ENCODE measurements at regions not wholly inside any gene's neighbourhood (a gene's known extent, or its start where the extent isn't known, plus 50 kb on each side); places are given as distances from the start of the nearest gene placed in this dataset.

GRCh38 chr1:217214551-217214950 lies 416.3 kb downstream of the GPATCH2 start:
- 94% methylated on average over 2 of the region's 3 CpGs for WGBS, 2 experiments (ENCODE audit: insufficient coverage in 2 of 2)

GRCh38 chr1:217211486-217211885 lies 419.4 kb downstream of the GPATCH2 start:
- no peak overlapping the region for H3K27ac ChIP-seq (ENCODE audit: low read depth, low read length, severe bottlenecking)
- no peaks in the 10 kb centered on the region for H3K9me3 ChIP-seq (ENCODE audit: control insufficient read depth, low read length)
- no peak overlapping the region for H3K4me3 ChIP-seq (ENCODE audit: extremely low read depth, insufficient read depth, low read length, poor library complexity, severe bottlenecking)
- no peaks in the 10 kb centered on the region for H3K36me3 ChIP-seq (ENCODE audit: control insufficient read depth, insufficient read depth, low read length)
- no peaks in the 10 kb centered on the region for H3K4me1 ChIP-seq (ENCODE audit: control insufficient read depth, insufficient read depth, low read length, poor library complexity, severe bottlenecking)
- 100% methylated on average over 1 to 2 of the region's 3 CpGs for WGBS, 2 experiments (ENCODE audit: insufficient coverage in 2 of 2)

More at GRCh38 chr1:217214551-217214950, 416.3 kb downstream of the GPATCH2 start:
- Histone ChIP-seq H3K27ac (ENCODE audit: low read depth, low read length, severe bottlenecking) (no peak overlapping the region), H3K9me3 (ENCODE audit: control insufficient read depth, low read length) (no peaks in the 10 kb centered on the region), H3K4me3 (ENCODE audit: extremely low read depth, insufficient read depth, low read length, poor library complexity, severe bottlenecking) (no peak overlapping the region), H3K4me1 (ENCODE audit: control insufficient read depth, insufficient read depth, low read length, poor library complexity, severe bottlenecking) (no peaks in the 10 kb centered on the region), H3K36me3 (ENCODE audit: control insufficient read depth, insufficient read depth, low read length) (no peaks in the 10 kb centered on the region)

GRCh38 chr1:217205578-217205977 lies 425.3 kb downstream of the GPATCH2 start:
- H3K4me1 ChIP-seq (ENCODE audit: control insufficient read depth, insufficient read depth, low read length, poor library complexity, severe bottlenecking), result no peaks in the 10 kb centered on the region
- WGBS, 2 experiments (ENCODE audit: insufficient coverage in 2 of 2), result 85 to 88% methylated on average over 4 of the region's 4 CpGs
- no peaks in the 10 kb centered on the region for H3K36me3 ChIP-seq (ENCODE audit: control insufficient read depth, insufficient read depth, low read length)
- H3K4me3 ChIP-seq (ENCODE audit: extremely low read depth, insufficient read depth, low read length, poor library complexity, severe bottlenecking), result no peak overlapping the region
- H3K9me3 ChIP-seq (ENCODE audit: control insufficient read depth, low read length), result no peaks in the 10 kb centered on the region
- H3K27ac ChIP-seq (ENCODE audit: low read depth, low read length, severe bottlenecking), result no peak overlapping the region

GRCh38 chr1:217196616-217197015 lies 434.3 kb downstream of the GPATCH2 start:
- Histone ChIP-seq H3K36me3 (ENCODE audit: control insufficient read depth, insufficient read depth, low read length) (no peaks in the 10 kb centered on the region), H3K4me3 (ENCODE audit: extremely low read depth, insufficient read depth, low read length, poor library complexity, severe bottlenecking) (no peak overlapping the region), H3K4me1 (ENCODE audit: control insufficient read depth, insufficient read depth, low read length, poor library complexity, severe bottlenecking) (no peaks in the 10 kb centered on the region), H3K9me3 (ENCODE audit: control insufficient read depth, low read length) (no peaks in the 10 kb centered on the region), H3K27ac (ENCODE audit: low read depth, low read length, severe bottlenecking) (no peak overlapping the region)
- WGBS, 2 experiments (ENCODE audit: insufficient coverage in 2 of 2), result no CpG with 5 or more reads among the region's 1 CpG

GRCh38 chr1:217193151-217193550 lies 437.7 kb downstream of the GPATCH2 start:
- H3K4me3 ChIP-seq (ENCODE audit: extremely low read depth, insufficient read depth, low read length, poor library complexity, severe bottlenecking), result no peak overlapping the region
- no peak overlapping the region for H3K27ac ChIP-seq (ENCODE audit: low read depth, low read length, severe bottlenecking)
- H3K36me3 ChIP-seq (ENCODE audit: control insufficient read depth, insufficient read depth, low read length), result no peaks in the 10 kb centered on the region
- H3K4me1 ChIP-seq (ENCODE audit: control insufficient read depth, insufficient read depth, low read length, poor library complexity, severe bottlenecking), result no peaks in the 10 kb centered on the region
- WGBS, 2 experiments (ENCODE audit: insufficient coverage in 2 of 2), result 50% methylated on average over 1 of the region's 3 CpGs; no CpG with 5 or more reads in 1 of the 2 experiments
- H3K9me3 ChIP-seq (ENCODE audit: control insufficient read depth, low read length), result no peaks in the 10 kb centered on the region

GRCh38 chr1:217191441-217191840 lies 439.4 kb downstream of the GPATCH2 start:
- no peaks in the 10 kb centered on the region for H3K36me3 ChIP-seq (ENCODE audit: control insufficient read depth, insufficient read depth, low read length)
- H3K27ac ChIP-seq (ENCODE audit: low read depth, low read length, severe bottlenecking), result no peak overlapping the region
- 75% methylated on average over 2 of the region's 2 CpGs; no CpG with 5 or more reads in 1 of the 2 experiments for WGBS, 2 experiments (ENCODE audit: insufficient coverage in 2 of 2)
- H3K9me3 ChIP-seq (ENCODE audit: control insufficient read depth, low read length), result no peaks in the 10 kb centered on the region
- H3K4me1 ChIP-seq (ENCODE audit: control insufficient read depth, insufficient read depth, low read length, poor library complexity, severe bottlenecking), result no peaks in the 10 kb centered on the region
- no peak overlapping the region for H3K4me3 ChIP-seq (ENCODE audit: extremely low read depth, insufficient read depth, low read length, poor library complexity, severe bottlenecking)

GRCh38 chr1:217190359-217190758 lies 440.5 kb downstream of the GPATCH2 start:
- no CpG with 5 or more reads among the region's 3 CpGs for WGBS, 2 experiments (ENCODE audit: insufficient coverage in 2 of 2)
- Histone ChIP-seq H3K36me3 (ENCODE audit: control insufficient read depth, insufficient read depth, low read length) (no peaks in the 10 kb centered on the region), H3K9me3 (ENCODE audit: control insufficient read depth, low read length) (no peaks in the 10 kb centered on the region), H3K27ac (ENCODE audit: low read depth, low read length, severe bottlenecking) (no peak overlapping the region), H3K4me1 (ENCODE audit: control insufficient read depth, insufficient read depth, low read length, poor library complexity, severe bottlenecking) (no peaks in the 10 kb centered on the region), H3K4me3 (ENCODE audit: extremely low read depth, insufficient read depth, low read length, poor library complexity, severe bottlenecking) (no peak overlapping the region)

GRCh38 chr1:217189362-217189761 lies 441.5 kb downstream of the GPATCH2 start:
- Histone ChIP-seq H3K4me3 (ENCODE audit: extremely low read depth, insufficient read depth, low read length, poor library complexity, severe bottlenecking) (no peak overlapping the region), H3K4me1 (ENCODE audit: control insufficient read depth, insufficient read depth, low read length, poor library complexity, severe bottlenecking) (no peaks in the 10 kb centered on the region), H3K9me3 (ENCODE audit: control insufficient read depth, low read length) (no peaks in the 10 kb centered on the region), H3K27ac (ENCODE audit: low read depth, low read length, severe bottlenecking) (no peak overlapping the region), H3K36me3 (ENCODE audit: control insufficient read depth, insufficient read depth, low read length) (no peaks in the 10 kb centered on the region)
- no CpG with 5 or more reads among the region's 1 CpG for WGBS, 2 experiments (ENCODE audit: insufficient coverage in 2 of 2)

GRCh38 chr1:217188280-217189237 lies 442.3 kb downstream of the GPATCH2 start:
- H3K4me1 ChIP-seq (ENCODE audit: control insufficient read depth, insufficient read depth, low read length, poor library complexity, severe bottlenecking), result no peaks in the 10 kb centered on the region
- no peak overlapping the region for H3K4me3 ChIP-seq (ENCODE audit: extremely low read depth, insufficient read depth, low read length, poor library complexity, severe bottlenecking)
- no peaks in the 10 kb centered on the region for H3K36me3 ChIP-seq (ENCODE audit: control insufficient read depth, insufficient read depth, low read length)
- H3K27ac ChIP-seq (ENCODE audit: low read depth, low read length, severe bottlenecking), result no peak overlapping the region
- no peaks in the 10 kb centered on the region for H3K9me3 ChIP-seq (ENCODE audit: control insufficient read depth, low read length)
- 100% methylated on average over 3 to 5 of the region's 7 CpGs for WGBS, 2 experiments (ENCODE audit: insufficient coverage in 2 of 2)

GRCh38 chr1:217186664-217187063 lies 444.2 kb downstream of the GPATCH2 start:
- Histone ChIP-seq H3K4me1 (ENCODE audit: control insufficient read depth, insufficient read depth, low read length, poor library complexity, severe bottlenecking) (no peaks in the 10 kb centered on the region), H3K36me3 (ENCODE audit: control insufficient read depth, insufficient read depth, low read length) (no peaks in the 10 kb centered on the region), H3K9me3 (ENCODE audit: control insufficient read depth, low read length) (no peaks in the 10 kb centered on the region), H3K4me3 (ENCODE audit: extremely low read depth, insufficient read depth, low read length, poor library complexity, severe bottlenecking) (no peak overlapping the region), H3K27ac (ENCODE audit: low read depth, low read length, severe bottlenecking) (no peak overlapping the region)

GRCh38 chr1:217184854-217185253 lies 446.0 kb downstream of the GPATCH2 start:
- H3K4me3 ChIP-seq (ENCODE audit: extremely low read depth, insufficient read depth, low read length, poor library complexity, severe bottlenecking), result no peak overlapping the region
- H3K36me3 ChIP-seq (ENCODE audit: control insufficient read depth, insufficient read depth, low read length), result no peaks in the 10 kb centered on the region
- H3K27ac ChIP-seq (ENCODE audit: low read depth, low read length, severe bottlenecking), result no peak overlapping the region
- no peaks in the 10 kb centered on the region for H3K4me1 ChIP-seq (ENCODE audit: control insufficient read depth, insufficient read depth, low read length, poor library complexity, severe bottlenecking)
- WGBS, 2 experiments (ENCODE audit: insufficient coverage in 2 of 2), result 67% methylated on average over 1 of the region's 2 CpGs; no CpG with 5 or more reads in 1 of the 2 experiments
- H3K9me3 ChIP-seq (ENCODE audit: control insufficient read depth, low read length), result no peaks in the 10 kb centered on the region
